GM19351 (cell line): ENCODE measurements at regions not wholly inside any gene's neighbourhood (a gene's known extent, or its start where the extent isn't known, plus 50 kb on each side); places are given as distances from the start of the nearest gene placed in this dataset.

Experiments
- ATAC-seq: cut with Tn5 transposase; IDR thresholded peaks from one replicate; pipeline ENCODE4 v1.9.1; 2021; ENCODE audit warnings: mild to moderate bottlenecking, moderate library complexity; ENCODE audit not compliant: unreplicated experiment

DNA sequence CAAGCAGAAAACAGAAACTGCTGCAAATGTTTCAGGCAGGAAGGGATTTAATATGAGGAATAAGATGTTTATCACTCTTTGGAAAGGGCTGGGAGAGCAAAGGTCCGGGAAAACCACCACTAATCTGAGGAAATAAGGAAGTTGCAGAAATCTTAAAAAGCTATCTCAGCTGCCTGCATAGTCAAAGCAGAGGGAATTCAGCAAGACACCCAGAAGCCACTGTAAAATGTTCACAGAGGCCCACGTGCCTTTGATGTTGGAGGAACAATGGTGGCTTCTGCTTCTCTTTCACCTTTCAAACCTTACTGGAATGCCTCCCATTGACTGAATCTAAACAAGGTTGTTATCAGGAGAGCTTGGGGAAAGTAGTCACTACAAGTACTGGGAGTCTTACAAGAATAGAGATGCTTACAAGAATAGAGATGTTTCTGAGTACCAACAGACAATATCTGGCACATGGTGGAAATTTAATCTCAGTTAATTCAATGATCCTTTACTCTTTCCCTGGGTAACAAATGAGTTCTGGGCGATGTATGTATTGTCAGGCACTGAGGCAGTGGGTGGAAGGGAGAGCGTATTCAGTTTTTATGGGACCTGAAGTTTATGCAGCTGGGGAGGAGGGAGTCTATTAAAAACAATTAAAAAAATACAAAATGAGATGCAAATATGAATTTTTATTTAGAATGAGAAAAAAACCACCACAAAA, 56.1 kb upstream of the MED13 start:
- ATAC-seq = no peak

DNA sequence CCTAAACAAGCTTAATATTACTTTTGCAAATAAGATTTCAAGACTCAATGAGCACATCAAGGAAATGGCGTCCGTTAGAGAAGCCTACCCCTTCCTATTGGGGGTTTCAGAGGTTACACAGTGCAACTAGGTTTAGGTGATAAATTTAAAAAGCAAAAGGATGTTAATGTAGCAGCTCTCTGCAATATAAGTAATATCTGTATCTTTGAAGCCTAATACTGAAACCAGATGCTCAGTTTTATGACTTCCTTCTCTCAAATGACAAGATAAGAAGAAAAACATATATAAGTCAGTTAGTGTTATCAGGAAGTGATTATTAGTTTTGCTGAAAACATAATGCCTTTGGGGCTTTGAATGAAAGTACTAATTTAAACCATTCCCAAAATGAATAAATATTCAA, 54.3 kb upstream of the MED13 start:
- peak; percentile 82 for ATAC-seq
